MV-4-11 (cell line): ENCODE measurements at regions not wholly inside any gene's neighbourhood (a gene's known extent, or its start where the extent isn't known, plus 50 kb on each side); places are given as distances from the start of the nearest gene placed in this dataset.

Experiments used
- DNase-seq: peaks from one replicate; lab custom pipeline; 2025; lab: John Stamatoyannopoulos, UW

DNA sequence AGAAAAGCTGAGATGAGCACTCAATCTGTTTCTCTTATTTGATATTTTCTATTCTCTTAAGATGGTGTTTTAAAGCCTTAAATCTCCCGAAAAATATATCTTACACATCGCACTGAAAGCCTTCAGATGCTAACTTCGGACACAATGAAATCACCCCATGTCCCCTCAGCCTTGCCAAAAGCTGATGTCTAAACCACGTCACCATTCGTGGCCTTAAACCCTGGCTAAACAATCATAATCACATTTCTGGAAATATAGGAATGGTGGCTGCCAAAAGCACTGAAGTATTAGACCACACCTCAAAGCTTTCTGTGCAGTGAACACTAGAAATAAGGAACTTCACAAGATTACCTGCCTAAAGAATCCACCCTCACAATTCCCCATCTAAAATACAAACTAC is 402.7 kb downstream of the SOX9 start:
- no peak for DNase-seq

DNA sequence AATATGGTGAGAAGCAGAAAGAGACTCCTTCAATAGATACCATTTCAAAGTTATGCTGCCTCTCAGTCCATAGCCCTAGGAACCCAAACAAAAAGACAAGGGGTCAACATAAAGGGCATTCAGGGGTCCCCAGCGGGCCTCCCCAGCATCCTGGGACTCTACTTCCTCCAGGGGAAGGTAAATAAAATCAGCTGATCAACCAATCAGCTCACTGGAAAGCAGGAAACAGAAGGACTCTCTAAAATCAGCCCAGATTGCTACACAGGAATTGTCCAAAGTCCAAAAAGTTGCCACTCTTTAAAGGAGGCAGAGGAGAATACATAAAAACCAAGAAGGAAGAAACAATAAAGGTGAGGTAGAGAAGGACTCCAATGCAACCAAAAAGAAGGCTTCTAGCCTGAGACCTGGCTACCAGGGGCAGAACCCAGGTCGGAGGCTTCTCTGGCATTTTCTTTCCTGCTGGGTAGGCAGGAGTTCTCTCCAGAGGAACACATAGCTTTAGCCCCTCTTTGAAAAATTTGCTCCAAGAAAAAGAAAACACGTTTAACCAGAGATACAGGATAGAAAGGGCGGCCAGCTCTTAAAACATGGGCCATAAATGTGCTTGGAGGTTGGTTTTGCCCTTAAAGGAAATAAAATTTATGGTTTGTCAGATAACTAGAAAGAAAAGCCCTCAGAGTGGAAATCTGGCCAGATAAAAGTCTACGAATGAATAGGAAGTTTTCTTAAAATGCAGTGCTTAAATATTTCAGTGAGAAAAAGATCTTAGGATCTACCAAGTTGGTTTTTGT is 404.6 kb downstream of the SOX9 start:
- no peak for DNase-seq

DNA sequence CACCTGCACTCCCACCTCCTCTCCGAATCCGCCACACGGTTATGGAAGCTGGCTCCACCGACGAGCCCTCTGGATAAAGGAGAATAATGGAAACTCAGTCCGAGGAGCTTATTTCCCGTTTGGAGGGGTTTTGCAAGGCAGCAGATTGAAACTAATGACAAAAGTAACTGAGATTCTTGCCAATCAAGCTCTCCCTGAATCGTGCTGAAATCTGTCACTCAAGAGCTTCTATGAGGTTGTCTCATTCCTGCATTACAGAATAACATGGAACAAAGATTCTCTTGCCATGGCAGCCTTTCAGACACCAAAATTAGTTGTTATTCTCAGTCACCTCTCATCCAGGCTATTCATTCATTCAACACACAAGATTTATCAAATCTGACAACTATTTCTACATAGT is 405.9 kb downstream of the SOX9 start:
- DNase-seq: no peak

DNA sequence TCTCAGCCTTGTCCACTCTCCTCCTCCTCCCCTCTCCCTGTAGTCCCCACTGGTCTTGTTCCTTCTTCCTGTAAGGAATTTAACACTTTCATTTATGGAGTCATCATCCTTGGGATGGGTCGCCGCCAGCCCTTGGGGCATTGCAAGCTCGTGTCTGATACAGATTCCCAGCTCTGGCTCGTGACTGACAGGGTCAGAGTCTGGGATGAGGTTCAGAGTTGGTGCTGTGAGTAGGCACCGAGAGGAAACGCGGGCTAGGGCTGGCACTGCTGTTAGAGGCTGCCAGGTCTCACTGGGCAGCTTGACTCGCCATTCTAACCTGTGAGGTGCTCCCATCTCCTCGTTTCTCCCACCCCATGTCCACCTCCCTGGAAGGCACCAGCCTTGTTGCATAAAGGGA is 407.0 kb downstream of the SOX9 start:
- DNase-seq: no peak

DNA sequence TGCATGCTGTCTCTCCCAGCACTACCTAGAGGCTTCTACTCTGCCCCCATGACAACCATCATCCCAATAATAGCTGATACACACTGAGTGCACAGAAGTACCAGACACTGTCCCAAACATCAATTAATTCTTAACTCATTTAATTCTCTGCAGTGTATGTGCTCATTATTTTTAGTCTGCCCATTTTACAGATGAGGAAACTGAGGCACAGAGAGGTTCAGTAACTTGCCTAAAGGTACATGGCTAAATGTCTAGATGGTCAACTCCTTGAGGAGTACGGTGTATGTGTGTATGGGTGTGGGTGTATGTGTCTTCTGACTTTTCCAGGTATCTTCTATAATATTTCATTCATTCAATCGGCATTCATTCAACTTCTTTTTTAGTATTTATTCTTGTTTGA is 407.9 kb downstream of the SOX9 start:
- no peak for DNase-seq

DNA sequence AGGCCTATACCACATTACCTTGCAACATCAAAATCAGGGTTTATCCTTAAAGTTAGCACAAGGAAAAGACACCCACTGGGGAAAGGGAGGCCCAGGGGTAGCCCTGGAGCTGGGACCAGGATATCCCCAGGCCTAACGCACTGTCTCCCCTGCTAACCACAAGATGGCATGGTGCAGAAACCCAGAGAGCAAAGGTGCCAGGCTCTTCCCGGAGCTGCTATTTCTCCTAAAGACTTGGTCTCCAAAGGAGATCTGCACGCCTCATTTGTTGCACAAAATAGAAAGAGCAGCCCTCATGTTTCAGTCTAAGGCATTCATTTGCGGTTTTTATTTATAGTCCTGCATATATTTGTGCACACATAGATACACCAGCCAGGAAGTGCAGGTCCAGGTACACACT is 408.6 kb downstream of the SOX9 start:
- no peak for DNase-seq

DNA sequence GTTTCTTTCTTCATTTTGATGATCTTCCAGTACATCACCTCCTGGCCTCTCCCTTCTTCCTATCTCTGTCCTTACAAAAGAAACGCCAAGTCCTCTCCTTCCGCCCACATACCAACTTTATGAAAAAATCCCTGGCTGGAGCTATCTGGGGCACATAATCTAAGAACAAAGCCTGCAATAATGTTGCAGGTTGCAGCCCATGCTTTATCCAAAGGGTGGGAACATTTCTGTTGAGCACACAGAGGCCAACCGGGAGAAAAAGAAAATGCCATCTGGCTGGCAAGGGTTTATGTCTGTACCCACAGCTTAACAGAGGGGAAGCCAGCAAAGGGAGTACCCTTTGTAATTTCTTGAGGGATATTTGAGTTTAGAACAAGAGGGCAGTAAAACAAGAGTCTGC is 409.6 kb downstream of the SOX9 start:
- no peak for DNase-seq

DNA sequence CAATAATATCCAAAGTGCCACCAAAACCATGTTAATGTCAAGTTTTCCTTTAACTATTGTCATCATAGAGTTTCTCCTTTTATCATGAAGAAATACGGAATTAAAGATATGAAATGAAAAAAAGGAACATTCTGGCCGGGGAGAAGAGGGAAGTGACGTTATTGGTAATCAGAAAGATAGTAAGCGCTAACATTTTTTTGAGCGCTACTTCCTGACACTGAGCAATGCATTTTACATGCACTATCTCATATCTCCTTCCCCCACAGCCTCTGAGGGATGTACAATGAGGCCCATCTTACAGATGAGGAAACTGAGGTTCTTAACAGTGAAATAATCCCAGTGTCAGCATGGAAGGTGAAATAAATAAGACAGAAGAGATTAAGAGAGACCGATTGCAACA is 410.9 kb downstream of the SOX9 start:
- DNase-seq: peak; percentile 81

DNA sequence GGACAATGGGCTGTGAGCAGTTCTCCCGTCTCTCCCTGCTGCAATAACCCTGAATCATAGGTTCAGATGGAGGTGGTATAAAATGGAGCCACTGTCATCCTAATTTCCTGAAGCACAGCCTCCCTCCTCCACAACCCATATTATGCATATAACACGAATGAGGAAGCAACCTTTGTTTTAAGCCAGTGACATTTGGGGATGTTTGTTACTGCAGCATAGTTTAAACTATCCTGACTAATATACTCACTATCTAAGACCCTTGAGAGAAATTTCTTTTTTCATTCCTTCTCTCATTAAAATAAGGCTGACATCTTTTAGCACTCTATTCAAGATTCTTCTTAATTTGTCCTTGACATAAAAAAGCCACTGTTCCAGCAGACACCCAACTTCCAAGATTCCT is 413.4 kb downstream of the SOX9 start:
- no peak for DNase-seq

DNA sequence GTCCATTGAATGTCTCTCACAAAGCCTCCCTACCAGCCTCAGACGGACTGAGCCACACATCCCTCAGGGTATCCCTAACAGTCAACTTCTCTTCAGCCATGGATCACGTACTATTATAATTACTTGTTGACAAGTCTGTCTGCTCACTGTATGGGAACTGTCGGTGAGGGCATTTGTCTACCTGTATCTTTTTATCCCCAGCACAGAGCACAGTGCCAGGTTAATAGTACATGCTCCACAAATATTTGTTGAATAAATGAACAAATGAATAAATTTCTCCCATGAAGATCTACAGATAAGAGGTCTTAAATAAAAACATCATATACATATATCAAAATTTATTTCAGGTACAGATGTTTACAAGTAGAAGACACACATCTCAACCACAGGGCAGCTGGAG is 414.0 kb downstream of the SOX9 start:
- no peak for DNase-seq

DNA sequence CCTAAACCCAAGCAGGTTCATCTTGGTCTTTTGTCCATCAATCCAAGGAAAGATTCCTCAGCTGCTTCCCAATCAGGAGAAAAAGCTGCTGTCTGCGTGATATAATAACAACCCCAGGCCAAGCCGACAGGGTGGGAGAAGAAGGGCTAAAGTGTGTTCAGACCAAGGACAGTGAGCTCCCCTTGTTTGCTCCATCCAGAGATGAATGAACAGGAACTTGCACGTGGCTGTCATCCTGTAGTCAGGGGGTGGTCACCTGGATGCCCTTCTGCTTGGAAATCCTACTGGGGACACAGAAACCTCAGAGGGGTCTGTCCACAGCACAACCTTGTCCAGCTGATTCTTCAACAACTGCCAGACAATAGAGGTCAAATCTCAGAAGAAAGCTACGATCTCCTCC is 414.5 kb downstream of the SOX9 start:
- DNase-seq: no peak

DNA sequence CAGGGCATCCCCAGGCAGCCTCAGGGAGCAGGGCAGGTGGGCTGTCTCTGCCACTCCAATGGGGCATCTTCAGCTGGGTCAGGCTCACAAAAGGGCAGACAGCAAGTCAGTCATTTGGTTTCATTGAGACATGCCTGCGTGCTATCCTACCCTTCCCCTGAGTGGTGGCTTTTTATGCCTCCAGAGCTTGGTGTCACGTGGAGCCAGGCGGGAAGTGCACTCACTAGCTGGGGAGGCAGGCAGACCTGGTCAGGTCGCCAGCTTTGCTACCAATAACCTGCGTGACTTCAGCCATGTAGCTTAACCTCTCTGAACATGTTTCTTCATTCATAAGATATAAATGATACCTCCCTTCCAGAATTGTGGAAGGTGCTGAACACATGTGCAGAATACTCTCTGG is 415.0 kb downstream of the SOX9 start:
- DNase-seq: no peak

DNA sequence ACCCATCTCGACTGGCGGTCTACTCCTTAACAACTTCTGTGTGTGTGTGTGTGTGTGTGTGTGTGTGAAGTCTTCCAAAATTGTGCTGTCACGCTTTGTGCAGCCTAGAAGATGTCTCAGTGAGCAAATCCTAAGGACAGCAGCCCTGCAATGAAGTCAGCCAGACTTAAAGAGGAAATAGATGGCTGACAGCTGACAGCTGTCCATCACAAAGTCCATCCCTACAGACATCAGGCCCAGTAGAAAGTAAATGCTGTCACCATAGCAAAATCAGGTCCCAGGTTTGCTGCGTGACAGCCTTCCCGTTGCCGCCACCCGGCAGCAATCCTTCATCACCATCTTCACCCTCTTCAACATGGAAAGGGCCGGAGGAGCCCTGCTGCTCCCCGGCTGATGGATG is 416.0 kb downstream of the SOX9 start:
- no peak for DNase-seq

DNA sequence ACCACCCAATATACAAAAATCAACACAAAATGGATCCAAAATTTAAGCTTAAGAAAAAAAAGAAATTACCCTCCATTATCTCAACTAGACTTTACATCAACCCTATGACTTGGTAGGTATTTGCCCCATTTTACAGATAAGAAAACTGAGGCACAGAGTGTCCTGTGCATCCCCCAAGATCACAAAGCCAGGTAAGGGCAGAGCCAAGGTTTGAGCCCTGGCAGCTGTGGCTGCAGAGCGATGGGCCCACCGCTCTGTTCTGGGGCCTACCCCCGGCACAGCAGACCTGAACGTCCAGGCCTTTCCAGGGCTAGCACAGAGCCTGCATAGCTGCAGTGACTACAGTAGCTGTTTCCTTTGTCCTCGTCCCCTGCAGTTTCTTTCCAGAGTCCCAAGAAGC is 417.6 kb downstream of the SOX9 start:
- no peak for DNase-seq

DNA sequence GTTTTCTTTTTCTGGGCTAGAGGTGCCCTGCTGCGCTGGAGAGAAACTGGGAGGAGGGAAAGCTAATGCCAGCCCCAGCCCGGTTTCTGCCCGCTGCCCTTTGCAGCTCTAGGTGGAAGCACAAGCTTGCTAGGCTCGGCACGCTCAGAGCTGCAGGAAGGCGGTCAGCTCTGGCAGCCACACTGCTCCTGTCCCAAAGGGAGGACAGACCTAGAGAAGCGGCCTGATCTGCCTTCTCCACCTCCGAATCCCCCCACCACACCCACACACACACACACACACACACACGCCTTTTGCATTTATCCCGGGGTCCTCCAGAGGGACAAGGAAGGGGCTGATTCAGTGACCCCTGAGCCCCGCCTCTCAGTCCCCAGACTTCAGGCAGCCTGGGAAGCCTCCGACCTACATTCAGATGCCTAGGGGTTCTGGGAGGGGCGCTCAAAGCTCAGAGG is 418.1 kb downstream of the SOX9 start:
- DNase-seq: no peak

DNA sequence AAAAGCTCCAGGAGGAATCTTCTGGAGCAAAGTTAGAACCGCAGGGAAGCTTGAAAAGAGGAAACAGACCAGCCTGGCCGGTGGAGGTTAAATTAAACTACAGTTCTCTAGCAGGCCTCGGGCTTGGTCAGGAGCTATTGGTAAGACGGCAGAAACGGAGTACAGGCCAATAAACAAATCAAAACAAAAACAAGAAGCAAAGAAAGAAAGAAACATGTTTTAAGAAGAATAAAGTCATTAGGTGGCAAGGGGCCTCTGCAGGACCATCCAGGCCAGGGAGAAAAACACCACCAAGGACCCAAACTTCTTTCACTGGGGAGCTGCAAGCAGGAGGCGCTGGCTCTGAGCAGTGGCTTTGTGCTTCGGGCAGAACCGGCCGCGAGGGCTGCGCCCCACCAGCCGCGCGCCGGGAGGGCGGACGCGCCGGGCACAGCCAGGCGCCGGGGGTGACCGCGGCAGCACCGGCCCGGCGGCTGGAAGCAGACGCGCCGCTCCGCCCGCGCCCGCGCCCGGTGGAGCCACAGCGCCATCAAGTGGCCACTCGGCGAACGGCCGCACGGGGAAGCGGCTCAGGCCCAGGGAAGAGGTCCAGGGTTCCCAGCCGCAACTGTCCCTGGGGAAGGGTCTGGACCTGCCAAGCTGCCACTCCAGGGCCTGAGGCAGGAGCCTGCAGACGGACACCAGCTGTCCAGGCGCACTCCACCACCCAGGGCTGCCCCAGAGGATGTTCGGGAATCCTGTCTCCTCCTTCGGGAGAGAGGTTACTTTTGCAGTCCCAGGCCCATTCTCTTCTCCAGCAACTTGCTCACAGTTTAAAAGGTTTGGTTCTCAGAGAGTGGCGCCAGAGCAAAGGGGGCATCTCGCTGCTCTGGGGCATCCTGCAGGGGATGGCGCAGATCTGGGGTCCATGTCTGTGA is 419.4 kb downstream of the SOX9 start:
- peak; percentile 33 for DNase-seq

DNA sequence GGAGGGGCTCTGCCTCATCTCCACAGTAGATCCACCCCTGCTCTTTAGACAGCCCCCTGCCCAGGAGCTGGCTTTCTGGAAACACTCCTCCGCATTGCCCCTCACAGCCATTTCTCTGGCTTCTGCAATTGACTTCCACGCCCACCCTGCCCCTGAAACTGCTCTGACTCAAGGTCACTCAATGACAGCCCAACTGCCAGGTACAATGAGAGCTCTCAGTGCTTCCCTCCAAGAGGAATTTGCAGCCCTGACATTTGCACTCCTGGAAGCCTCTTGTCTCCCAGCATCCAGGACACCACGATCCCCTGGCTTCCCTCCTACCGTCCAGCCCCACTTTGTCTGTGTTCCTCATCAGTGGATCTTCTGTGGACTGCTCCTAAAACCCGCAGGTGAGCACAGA is 421.5 kb downstream of the SOX9 start:
- DNase-seq: no peak

DNA sequence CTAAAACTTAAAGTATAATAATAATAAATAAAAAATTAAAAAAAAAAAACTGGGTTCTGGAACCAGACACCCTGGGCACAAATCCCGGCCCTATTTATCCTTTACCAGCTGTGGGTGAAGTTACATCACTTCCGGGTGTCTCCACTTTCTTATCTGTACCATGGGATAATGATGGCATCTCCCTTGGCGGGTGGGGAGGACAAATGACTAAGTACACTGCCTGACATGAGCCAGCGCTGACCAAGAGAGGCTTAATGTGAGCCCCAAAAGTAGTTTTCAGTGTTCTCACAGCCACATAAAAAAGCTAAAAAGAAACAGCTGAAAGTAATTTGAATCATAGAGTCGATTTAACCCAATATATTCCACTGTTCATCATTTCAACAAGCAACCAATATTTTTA is 424.9 kb downstream of the SOX9 start:
- DNase-seq: no peak

DNA sequence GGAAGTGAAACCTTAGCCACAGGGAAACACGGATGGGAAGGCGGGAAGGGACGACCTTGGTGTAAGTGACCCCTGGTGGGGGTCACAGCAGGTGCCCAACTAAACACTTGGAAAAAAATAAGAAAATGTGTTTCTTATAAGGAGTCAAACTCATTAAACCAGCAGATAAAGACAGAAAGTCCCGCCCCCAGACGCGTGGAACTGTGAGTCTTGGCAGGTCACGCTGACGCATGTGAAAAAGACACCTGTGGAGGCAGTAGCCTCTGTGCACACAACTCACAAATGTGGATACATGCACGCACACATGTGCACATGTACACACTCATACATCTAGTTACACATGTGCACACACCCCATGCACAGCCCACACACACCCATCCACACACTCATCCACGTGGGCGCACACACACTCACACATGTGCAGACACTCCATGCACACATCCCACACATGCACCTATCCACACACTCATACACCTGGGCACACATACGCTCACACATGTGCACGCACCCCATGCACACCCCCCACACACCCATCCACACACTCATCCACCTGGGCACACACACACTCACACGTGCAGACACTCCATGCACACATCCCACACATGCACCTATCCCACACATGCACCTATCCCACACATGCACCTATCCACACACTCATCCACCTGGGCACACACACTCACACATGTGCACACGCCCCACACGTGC is 432.4 kb downstream of the SOX9 start:
- no peak for DNase-seq

DNA sequence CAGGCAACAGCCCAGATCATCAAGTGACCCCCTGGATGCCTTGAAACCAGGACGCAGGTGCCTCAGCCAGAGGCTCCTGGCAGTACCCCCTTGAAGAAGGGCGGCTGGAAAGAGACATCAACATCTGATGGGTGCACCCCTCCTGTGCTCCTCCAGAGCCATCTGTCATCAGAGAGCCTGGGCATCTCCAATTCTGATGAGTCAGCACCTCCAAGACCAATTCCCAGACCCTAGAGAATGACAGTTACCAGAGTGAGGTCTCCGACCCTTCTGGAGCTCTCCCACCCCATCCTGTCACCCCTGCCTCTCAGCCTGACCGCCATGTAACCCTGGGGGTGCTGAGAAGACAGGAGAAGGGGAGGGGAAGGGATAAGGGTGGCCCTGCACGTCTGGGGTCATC is 433.7 kb downstream of the SOX9 start:
- DNase-seq: no peak

DNA sequence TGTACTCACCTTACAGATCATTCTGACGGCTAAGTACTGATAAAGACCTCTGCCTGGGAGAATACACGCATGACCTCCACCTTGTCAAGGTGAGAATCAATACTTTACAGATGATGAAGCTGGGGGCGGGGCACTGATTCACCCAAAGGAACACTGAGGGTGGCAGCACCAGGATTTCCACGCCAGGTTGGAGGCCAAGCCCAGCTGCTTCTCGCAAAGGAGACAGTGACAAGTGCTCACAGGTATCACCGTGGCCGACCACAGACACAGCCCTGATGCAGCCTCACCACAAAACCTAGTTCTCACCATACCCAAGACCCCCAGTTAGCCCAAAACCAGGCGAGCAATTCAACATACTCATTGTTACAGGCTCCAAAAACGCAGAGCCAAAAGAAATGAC is 434.2 kb downstream of the SOX9 start:
- no peak for DNase-seq

DNA sequence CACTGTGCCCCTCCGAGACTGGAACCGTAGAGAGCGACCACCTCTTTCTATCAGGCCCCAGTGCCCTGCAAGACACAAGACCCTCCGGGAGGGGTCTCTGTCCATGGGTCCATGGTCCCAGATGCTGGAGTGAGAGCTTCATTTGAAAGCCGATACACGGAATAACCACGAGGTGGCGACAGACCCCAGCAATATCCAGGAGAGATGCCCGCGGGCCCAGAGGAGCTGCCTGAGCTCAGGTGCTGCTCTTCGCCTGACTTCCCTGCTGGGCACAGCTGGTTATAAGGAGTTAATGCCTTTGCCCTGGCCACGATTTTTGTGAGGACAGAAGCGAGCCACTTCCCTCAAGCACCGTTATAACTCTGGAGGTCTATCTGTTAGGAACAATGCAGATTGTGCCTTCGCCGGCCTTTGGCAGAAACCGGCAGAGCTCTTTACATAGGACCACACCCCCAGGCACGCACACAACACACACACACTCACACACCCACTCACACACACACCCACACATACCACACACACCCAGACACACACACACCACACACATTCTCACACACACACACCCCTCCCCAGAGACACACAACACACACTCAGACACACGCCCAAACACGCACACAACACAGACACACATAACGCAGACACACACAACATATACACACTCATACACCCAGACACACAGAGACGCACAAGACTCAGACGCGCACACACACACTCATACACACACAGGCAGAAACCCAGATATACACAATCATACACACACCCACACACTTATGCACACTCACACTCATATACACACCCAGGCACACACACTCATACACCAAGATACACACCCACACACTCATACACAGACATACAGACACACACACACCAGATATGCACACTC is 436.4 kb downstream of the SOX9 start:
- DNase-seq: peak; percentile 33
